Left ventricle myocardium superior (tissue), 1 donor: ENCODE measurements at regions not wholly inside any gene's neighbourhood (a gene's known extent, or its start where the extent isn't known, plus 50 kb on each side); places are given as distances from the start of the nearest gene placed in this dataset.

Experiments
- ATAC-seq: fragments of 200-7000 bp; cut with Tn5 transposase; one replicate; pipeline ENCODE4 v1.9.1; 2020; ENCODE audit warnings: mild to moderate bottlenecking, moderate library complexity
- DNase-seq: peaks from one replicate; pipeline ENCODE4 v3.0.0-alpha.2; 2020
- intact Hi-C: fragments of 100-400 bp; cut with micrococcal nuclease; formaldehyde crosslinking; loops from one replicate; pipeline ENCODE4 v1.11.0; 2022
- donor health status: DM: no; HTN: yes; CAD: no; lungs with severe emphysema.

- intact Hi-C loops: no loop called here
- ATAC-seq (no peak), DNase-seq (no peak)
Measured at GRCh38 chr2:23007631-23008235, 377.2 kb upstream of the KLHL29 start.

- intact Hi-C loops: no loop called here
- ATAC-seq: no peak
- no peak for DNase-seq
Measured at GRCh38 chr2:23008440-23008839, 376.5 kb upstream of the KLHL29 start.

GRCh38 chr2:23008951-23009350 is 376.0 kb upstream of the KLHL29 start:
- DNase-seq: no peak
- no peak for ATAC-seq
- intact Hi-C loops: no loop called here

- intact Hi-C loops: no loop called here
- ATAC-seq (peak; percentile 77), DNase-seq (no peak)
Measured at GRCh38 chr2:23009545-23010149, 375.3 kb upstream of the KLHL29 start.

- intact Hi-C loops: no loop called here
- ATAC-seq: no peak
- DNase-seq: no peak
Measured at GRCh38 chr2:23012499-23012898, 372.5 kb upstream of the KLHL29 start.

- ATAC-seq (no peak), DNase-seq (no peak)
- intact Hi-C loops: no loop called here
Measured at GRCh38 chr2:23015651-23016200, 369.3 kb upstream of the KLHL29 start.

GRCh38 chr2:23019476-23019875 is 365.5 kb upstream of the KLHL29 start:
- intact Hi-C loops: no loop called here
- no peak for DNase-seq
- no peak for ATAC-seq

GRCh38 chr2:23020659-23021058 is 364.3 kb upstream of the KLHL29 start:
- intact Hi-C loops: no loop called here
- DNase-seq (no peak), ATAC-seq (no peak)

- intact Hi-C loops: no loop called here
- no peak for DNase-seq
- no peak for ATAC-seq
Measured at GRCh38 chr2:23021311-23022120, 363.5 kb upstream of the KLHL29 start.

- peak; percentile 62 for ATAC-seq
- DNase-seq: no peak
- intact Hi-C loops: no loop called here
Measured at GRCh38 chr2:23023722-23024121, 361.3 kb upstream of the KLHL29 start.

GRCh38 chr2:23026671-23027070 is 358.3 kb upstream of the KLHL29 start:
- DNase-seq: no peak
- intact Hi-C loops: no loop called here
- ATAC-seq: no peak

- ATAC-seq: no peak
- intact Hi-C loops: no loop called here
- no peak for DNase-seq
Measured at GRCh38 chr2:23027396-23027795, 357.6 kb upstream of the KLHL29 start.

- intact Hi-C loops: no loop called here
- no peak for ATAC-seq
Measured at GRCh38 chr2:23028106-23028505, 356.9 kb upstream of the KLHL29 start.

GRCh38 chr2:23029111-23029510 is 355.9 kb upstream of the KLHL29 start:
- DNase-seq: no peak
- intact Hi-C loops: no loop called here
- ATAC-seq: no peak

More at GRCh38 chr2:23028106-23028505, 356.9 kb upstream of the KLHL29 start:
- DNase-seq: no peak

- ATAC-seq (no peak), DNase-seq (no peak)
- intact Hi-C loops: no loop called here
Measured at GRCh38 chr2:23029951-23030350, 355.0 kb upstream of the KLHL29 start.

- ATAC-seq: no peak
- no peak for DNase-seq
- intact Hi-C loops: no loop called here
Measured at GRCh38 chr2:23034996-23035395, 350.0 kb upstream of the KLHL29 start.

- DNase-seq (no peak), ATAC-seq (no peak)
- intact Hi-C loops: no loop called here
Measured at GRCh38 chr2:23036629-23037028, 348.4 kb upstream of the KLHL29 start.

- intact Hi-C loops: no loop called here
Measured at GRCh38 chr2:23037596-23037995, 347.4 kb upstream of the KLHL29 start.

GRCh38 chr2:23041443-23041842 is 343.5 kb upstream of the KLHL29 start:
- ATAC-seq: no peak

More at GRCh38 chr2:23037596-23037995, 347.4 kb upstream of the KLHL29 start:
- DNase-seq (no peak), ATAC-seq (no peak)

GRCh38 chr2:23042216-23042906 is 342.6 kb upstream of the KLHL29 start:
- no peak for DNase-seq
- ATAC-seq: peak; percentile 48
- intact Hi-C loops: no loop called here

More at GRCh38 chr2:23041443-23041842, 343.5 kb upstream of the KLHL29 start:
- intact Hi-C loops: no loop called here
- no peak for DNase-seq
